ENCODE measurements at regions not wholly inside any gene's neighbourhood (a gene's known extent, or its start where the extent isn't known, plus 50 kb on each side); places are given as distances from the start of the nearest gene placed in this dataset.
"Not testable (repeated sequence)": the region's sequence is repeated elsewhere in the genome, so short reads cannot be mapped to it uniquely, and the experiment has no call there.

DNA sequence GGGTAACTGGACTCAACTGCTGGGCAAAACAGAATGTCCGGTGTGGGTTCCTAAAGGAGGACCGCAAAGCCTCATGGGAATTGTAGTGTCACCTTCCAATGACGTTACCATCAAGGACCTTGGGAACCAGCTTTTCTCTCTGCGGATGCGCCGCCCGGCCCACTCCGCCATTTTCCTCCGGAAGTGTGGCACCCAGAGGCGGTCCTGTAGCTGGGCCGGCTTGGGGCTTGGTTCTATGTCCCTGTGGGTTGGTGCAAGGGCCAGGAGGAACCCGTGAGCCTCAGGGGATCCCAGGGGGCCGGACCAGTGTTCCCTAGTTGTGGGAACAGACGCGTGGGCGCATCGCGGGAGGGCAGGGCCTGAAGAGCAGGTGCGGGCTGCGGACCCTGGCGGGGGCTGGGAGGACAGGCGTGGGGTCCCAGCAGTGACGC lies 175.1 kb downstream of the CWH43 start:
- H3K27me3 ChIP-seq; intact Hi-C loops (cut with DNase I); H3K36me3 ChIP-seq; DNase-seq; H3K4me3 ChIP-seq; H3K27ac ChIP-seq; H3K4me1 ChIP-seq: not testable (repeated sequence)
- H3K9me3 ChIP-seq = peaks cover 0 to 11% (median 4%) of the 10 kb centered on the region in 3 donors
- WGBS, 2 donors = 74 to 77% methylated on average over 5 to 6 of the region's 23 CpGs

DNA sequence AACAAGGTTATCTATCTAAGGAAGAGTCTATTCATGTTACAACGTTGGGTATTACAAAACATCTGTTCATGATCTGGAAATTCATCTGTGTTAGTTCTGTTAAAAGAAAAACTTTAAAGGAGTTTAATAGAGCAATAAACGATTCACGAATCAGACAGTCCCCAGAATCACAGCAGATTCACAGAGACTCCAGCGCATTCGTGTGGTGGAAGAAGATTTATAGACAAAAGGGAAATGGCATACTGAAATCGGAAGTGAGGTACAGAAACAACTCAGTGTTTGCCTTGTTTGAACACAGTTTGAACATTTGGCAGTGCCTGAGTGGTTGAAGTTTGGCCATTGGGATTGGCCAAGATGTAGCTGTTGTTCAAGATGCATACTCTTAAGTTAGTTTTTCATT lies 178.8 kb downstream of the CWH43 start:
- H3K36me3 ChIP-seq; H3K4me3 ChIP-seq; intact Hi-C loops (cut with DNase I); H3K4me1 ChIP-seq; H3K27me3 ChIP-seq; H3K9me3 ChIP-seq; DNase-seq; H3K27ac ChIP-seq: not testable (repeated sequence)
- 58 to 68% methylated on average over 6 of the region's 6 CpGs for WGBS, 2 donors

DNA sequence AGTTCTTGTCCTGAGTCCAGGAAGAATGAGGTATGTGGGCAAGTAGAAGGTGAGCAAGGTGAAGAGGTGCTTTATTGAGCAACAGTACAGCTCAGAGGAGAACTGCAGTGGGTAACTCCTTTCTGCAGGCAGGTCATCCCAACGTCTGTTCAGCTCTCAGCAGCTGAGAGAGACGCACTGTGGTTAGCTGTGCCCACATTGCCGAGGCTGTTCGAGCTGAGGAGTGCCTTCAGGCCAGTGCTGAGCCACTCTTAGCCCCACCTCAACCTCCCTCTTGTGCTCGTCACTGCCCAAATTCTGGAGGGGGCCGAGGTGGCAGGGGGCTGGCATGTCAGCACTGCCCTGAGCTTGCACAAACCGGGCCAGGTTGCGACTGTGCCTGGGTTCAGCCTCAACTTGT lies 191.8 kb downstream of the CWH43 start:
- H3K27ac ChIP-seq; H3K27me3 ChIP-seq; intact Hi-C loops (cut with DNase I); H3K4me3 ChIP-seq; H3K36me3 ChIP-seq; H3K9me3 ChIP-seq; H3K4me1 ChIP-seq; DNase-seq: not testable (repeated sequence)
- 81% methylated on average over 5 of the region's 8 CpGs; no CpG with 5 or more reads in 1 of the 2 donors for WGBS, 2 donors

DNA sequence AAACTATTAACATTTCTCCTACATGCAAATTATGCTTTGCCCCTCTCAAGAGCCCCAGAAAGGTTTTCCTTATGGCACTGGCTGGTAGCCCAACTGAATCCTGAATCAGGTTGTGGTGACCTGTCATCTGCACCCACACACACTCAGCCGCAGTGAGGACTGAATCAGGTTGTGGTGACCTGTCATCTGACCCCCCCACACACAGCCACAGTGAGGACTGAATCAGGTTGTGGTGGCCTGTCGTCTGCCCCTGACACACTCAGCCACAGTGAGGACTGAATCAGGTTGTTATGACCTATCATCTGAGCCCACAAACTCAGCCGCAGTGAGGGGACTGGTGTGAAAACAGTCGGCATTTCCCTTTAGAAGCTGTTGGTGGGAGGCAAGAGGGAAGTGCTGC lies 195.0 kb downstream of the CWH43 start:
- H3K36me3 ChIP-seq; H3K4me1 ChIP-seq; intact Hi-C loops (cut with DNase I); H3K9me3 ChIP-seq; DNase-seq; H3K27me3 ChIP-seq; H3K4me3 ChIP-seq; H3K27ac ChIP-seq: not testable (repeated sequence)
- no CpG with 5 or more reads among the region's 4 CpGs for WGBS, 2 donors

DNA sequence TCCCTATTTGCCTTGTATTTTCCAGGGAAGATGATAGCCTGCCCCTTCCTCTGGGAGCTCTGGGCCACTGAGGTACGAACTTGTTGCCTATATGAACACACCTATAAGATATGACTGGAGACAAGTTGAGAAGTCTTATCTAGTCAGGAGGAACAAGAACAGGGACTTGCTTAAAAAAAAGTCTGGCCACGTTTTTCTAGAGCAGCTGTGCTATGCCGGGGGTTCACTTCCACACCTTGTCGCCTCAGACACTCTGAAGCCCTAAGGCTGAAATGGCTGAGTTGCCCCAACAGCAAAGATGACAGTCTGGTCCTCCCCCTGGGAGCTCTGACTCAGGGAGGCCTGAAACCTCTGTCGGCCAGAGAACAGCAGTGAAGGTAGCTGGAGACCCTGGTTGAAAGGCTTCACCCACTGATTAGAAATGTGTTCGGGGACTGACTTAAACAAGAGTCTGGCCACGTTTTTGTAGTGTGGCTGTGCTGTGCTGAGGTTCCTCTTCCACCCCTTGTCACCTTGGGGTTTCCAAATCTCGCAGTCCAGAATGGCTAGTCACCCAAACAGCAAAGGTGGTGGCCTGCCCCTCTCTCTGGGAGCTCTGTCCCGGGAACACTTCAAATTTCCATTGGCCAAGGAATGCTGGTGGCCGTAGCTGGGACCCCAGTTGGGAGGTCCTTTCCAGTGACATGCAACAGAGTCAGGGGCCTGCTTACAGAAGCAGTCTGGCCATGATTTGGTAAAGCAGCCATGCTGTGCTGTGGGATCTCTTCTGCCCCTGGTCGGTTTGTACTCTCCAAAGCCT lies 225.5 kb downstream of the CWH43 start:
- H3K4me3 ChIP-seq; H3K36me3 ChIP-seq; H3K9me3 ChIP-seq; H3K27ac ChIP-seq; H3K27me3 ChIP-seq; intact Hi-C loops (cut with DNase I); DNase-seq; H3K4me1 ChIP-seq: not testable (repeated sequence)
- WGBS, 2 donors = 45 to 58% methylated on average over 9 to 10 of the region's 11 CpGs

DNA sequence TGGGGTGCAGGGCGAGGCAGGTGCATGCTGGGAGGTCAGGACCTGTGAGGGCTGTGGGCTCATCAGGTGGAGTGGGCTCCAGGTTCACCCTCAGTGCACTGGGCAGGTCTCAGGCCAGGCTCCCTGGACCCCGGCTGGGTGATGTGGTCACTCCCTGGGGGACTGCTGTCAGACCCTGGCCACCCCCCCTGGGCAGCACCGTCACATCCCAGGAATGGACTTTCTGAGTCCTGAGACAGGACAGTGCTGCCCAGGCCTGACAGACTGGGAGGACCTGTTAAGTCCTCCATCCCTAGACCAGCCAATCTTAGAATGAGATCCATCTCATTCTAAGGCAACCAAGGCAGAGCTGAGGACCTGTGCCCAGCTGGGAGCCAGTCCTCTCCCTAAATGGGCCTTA lies 227.2 kb downstream of the CWH43 start:
- DNase-seq; H3K4me3 ChIP-seq; H3K9me3 ChIP-seq; intact Hi-C loops (cut with DNase I); H3K4me1 ChIP-seq; H3K27me3 ChIP-seq; H3K27ac ChIP-seq; H3K36me3 ChIP-seq: not testable (repeated sequence)
- 48 to 80% methylated on average over 1 to 3 of the region's 3 CpGs for WGBS, 2 donors

DNA sequence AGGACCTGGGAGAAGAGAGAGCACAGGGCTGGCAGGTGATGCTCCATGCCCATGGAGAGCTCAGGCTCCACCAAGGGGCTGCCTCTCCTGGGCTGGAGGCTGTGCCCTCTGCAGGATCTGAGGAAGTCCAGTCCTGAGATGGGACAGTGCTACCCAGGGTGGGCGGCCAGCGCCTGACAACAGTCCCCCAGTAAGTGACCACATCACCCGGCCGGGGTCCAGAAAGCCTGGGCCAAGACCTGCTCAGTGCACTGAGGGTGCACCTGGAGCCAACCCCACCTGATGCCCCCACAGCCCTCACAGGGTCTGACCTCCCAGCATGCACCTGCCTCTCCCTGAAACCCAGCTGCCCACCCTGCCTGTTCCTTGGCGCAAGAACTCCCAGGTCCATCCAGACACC lies 227.7 kb downstream of the CWH43 start:
- H3K9me3 ChIP-seq; DNase-seq; H3K36me3 ChIP-seq; H3K4me1 ChIP-seq; H3K4me3 ChIP-seq; H3K27ac ChIP-seq; H3K27me3 ChIP-seq; intact Hi-C loops (cut with DNase I): not testable (repeated sequence)
- 87 to 100% methylated on average over 1 to 5 of the region's 5 CpGs for WGBS, 2 donors

DNA sequence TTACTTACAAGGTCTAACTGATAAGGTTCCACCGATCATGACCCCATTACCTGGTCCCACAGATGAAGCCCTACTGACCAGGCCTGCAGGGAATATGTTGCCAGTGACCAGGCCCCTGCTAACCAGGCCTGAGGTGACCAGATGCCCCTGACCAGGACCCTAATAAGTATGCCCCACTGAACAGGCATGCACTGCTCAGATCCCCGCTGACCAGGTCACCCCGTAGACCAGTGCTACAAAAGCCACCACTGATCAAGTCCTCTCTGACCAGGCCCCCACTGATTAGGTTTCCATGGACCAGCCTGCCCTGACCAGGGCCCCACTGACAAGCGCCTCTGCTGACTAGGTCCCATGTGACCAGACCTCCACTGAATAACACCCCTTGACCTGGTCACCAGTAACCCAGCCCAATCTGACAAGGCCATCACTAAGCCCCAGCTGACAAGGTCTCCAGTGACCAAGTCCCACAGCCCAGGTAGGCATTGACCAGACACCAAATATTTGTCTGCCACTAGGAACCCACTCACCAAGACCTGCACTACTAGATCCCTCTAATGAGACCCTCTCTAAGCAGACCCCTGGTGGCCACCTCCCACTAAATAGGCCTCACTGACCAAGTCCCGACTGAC lies 228.5 kb downstream of the CWH43 start:
- DNase-seq; H3K27ac ChIP-seq; intact Hi-C loops (cut with DNase I); H3K27me3 ChIP-seq; H3K4me3 ChIP-seq; H3K9me3 ChIP-seq; H3K4me1 ChIP-seq; H3K36me3 ChIP-seq: not testable (repeated sequence)
- 65 to 68% methylated on average over 3 to 5 of the region's 5 CpGs for WGBS, 2 donors

DNA sequence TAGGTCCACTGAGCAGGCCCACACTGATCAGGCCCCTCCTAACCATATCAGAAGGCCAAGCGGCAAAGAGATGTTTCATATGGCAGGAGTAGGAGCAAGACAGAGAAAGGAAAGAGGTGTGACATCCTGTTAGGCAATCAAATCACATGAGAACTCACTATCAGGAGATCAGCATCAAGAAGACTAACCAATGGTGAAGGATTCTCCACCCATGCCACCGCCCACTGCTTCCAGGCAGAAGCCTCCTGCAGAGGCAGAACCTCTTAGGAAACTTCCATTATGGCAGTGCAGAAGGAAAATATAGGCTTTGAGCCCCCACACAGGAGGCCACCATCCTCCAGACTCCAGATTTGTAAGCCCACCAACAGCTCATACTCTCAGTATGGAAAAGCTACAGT lies 229.0 kb downstream of the CWH43 start:
- WGBS, 2 donors = 53 to 64% methylated on average over 2 of the region's 2 CpGs
- intact Hi-C loops (cut with DNase I); H3K27ac ChIP-seq; H3K36me3 ChIP-seq; H3K4me1 ChIP-seq; H3K27me3 ChIP-seq; DNase-seq; H3K9me3 ChIP-seq; H3K4me3 ChIP-seq: not testable (repeated sequence)

DNA sequence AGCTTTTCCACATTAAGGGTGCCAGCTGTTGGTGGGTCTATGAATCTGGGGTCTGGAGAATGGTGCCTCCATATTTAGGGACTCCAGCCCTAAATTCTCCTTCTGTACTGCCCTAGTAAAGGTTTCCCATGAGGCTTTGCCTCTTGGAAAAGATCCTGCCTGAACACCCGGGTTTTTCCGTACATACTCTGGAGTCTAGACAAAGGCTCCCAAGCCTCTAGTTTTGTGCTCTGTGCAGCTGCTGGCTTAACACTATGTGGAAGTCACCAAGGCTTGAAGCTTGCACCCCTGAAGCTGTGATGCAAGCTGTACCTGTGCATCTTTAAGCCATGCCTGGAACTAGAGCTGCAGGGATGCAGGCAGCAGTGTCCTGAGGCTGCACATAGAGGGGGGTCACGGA lies 230.5 kb downstream of the CWH43 start:
- H3K27ac ChIP-seq; H3K4me1 ChIP-seq; H3K4me3 ChIP-seq; H3K36me3 ChIP-seq; H3K9me3 ChIP-seq; intact Hi-C loops (cut with DNase I); DNase-seq; H3K27me3 ChIP-seq: not testable (repeated sequence)
- WGBS, 2 donors = 29 to 59% methylated on average over 1 to 3 of the region's 3 CpGs

Data from esophagus squamous epithelium (tissue), 5 donors.